ENCODE measurements at regions not wholly inside any gene's neighbourhood (a gene's known extent, or its start where the extent isn't known, plus 50 kb on each side); places are given as distances from the start of the nearest gene placed in this dataset.

GRCh38 chrX:109268340-109268739, 213.5 kb downstream of the GUCY2F start:
- Mint-ChIP-seq H3K4me3 (no peak overlapping the region), H3K9me3 (no peaks in the 10 kb centered on the region), H3K4me1 (no peaks in the 10 kb centered on the region), H3K27me3 (ENCODE audit: low read depth) (peaks cover 4% of the 10 kb centered on the region), H3K36me3 (ENCODE audit: low read depth) (no peaks in the 10 kb centered on the region), H3K27ac (ENCODE audit: unreplicated experiment) (no peak overlapping the region)
- DNase-seq (ENCODE audit: low read depth, low spot score): no peak
- TF ChIP-seq CTCF (conservative IDR thresholded peaks at IDR 0.05): no peak

- Mint-ChIP-seq H3K4me1 (no peaks in the 10 kb centered on the region), H3K9me3 (peaks cover 3% of the 10 kb centered on the region), H3K4me3 (no peak overlapping the region), H3K36me3 (ENCODE audit: low read depth) (no peaks in the 10 kb centered on the region), H3K27me3 (ENCODE audit: low read depth) (peaks cover 4% of the 10 kb centered on the region), H3K27ac (ENCODE audit: unreplicated experiment) (no peak overlapping the region)
- no peak for TF ChIP-seq CTCF (conservative IDR thresholded peaks at IDR 0.05)
- DNase-seq (ENCODE audit: low read depth, low spot score): no peak
Observed at GRCh38 chrX:109266034-109266433, 215.9 kb downstream of the GUCY2F start.

- DNase-seq (ENCODE audit: low read depth, low spot score): no peak
- no peak for TF ChIP-seq CTCF (conservative IDR thresholded peaks at IDR 0.05)
- Mint-ChIP-seq H3K36me3 (ENCODE audit: low read depth) (no peaks in the 10 kb centered on the region), H3K4me3 (no peak overlapping the region), H3K27ac (ENCODE audit: unreplicated experiment) (no peak overlapping the region), H3K27me3 (ENCODE audit: low read depth) (no peaks in the 10 kb centered on the region), H3K9me3 (peaks cover 3% of the 10 kb centered on the region), H3K4me1 (no peaks in the 10 kb centered on the region)
Observed at GRCh38 chrX:109264878-109265277, 217.0 kb downstream of the GUCY2F start.

- Mint-ChIP-seq H3K27ac (ENCODE audit: unreplicated experiment) (no peak overlapping the region), H3K4me3 (no peak overlapping the region), H3K27me3 (ENCODE audit: low read depth) (no peaks in the 10 kb centered on the region), H3K4me1 (no peaks in the 10 kb centered on the region), H3K36me3 (ENCODE audit: low read depth) (no peaks in the 10 kb centered on the region), H3K9me3 (peaks cover 3% of the 10 kb centered on the region)
- TF ChIP-seq CTCF (conservative IDR thresholded peaks at IDR 0.05): no peak
- no peak for DNase-seq (ENCODE audit: low read depth, low spot score)
Observed at GRCh38 chrX:109261279-109261678, 220.6 kb downstream of the GUCY2F start.

- H3K9me3 Mint-ChIP-seq: peaks cover 10% of the 10 kb centered on the region
- TF ChIP-seq CTCF (conservative IDR thresholded peaks at IDR 0.05): no peak
- no peak overlapping the region for H3K4me3 Mint-ChIP-seq
- H3K4me1 Mint-ChIP-seq: no peaks in the 10 kb centered on the region
- no peak overlapping the region for H3K27ac Mint-ChIP-seq (ENCODE audit: unreplicated experiment)
- H3K36me3 Mint-ChIP-seq (ENCODE audit: low read depth): peaks cover 8% of the 10 kb centered on the region
- no peaks in the 10 kb centered on the region for H3K27me3 Mint-ChIP-seq (ENCODE audit: low read depth)
- DNase-seq (ENCODE audit: low read depth, low spot score): no peak
Observed at GRCh38 chrX:109252789-109253188, 229.1 kb downstream of the GUCY2F start.

- Mint-ChIP-seq H3K9me3 (peaks cover 6% of the 10 kb centered on the region), H3K27ac (ENCODE audit: unreplicated experiment) (no peak overlapping the region), H3K27me3 (ENCODE audit: low read depth) (no peaks in the 10 kb centered on the region), H3K36me3 (ENCODE audit: low read depth) (peaks cover 2% of the 10 kb centered on the region), H3K4me3 (no peak overlapping the region), H3K4me1 (no peaks in the 10 kb centered on the region)
- no peak for DNase-seq (ENCODE audit: low read depth, low spot score)
- no peak for TF ChIP-seq CTCF (conservative IDR thresholded peaks at IDR 0.05)
Observed at GRCh38 chrX:109218761-109219160, 263.1 kb downstream of the GUCY2F start.

Measured in neural crest cell (in vitro differentiated cells).